BE2C (cell line): ENCODE measurements at regions not wholly inside any gene's neighbourhood (a gene's known extent, or its start where the extent isn't known, plus 50 kb on each side); places are given as distances from the start of the nearest gene placed in this dataset.

ENCODE experiments used
- DNase-seq: peaks from one replicate; pipeline ENCODE4 v3.0.0-alpha.2; 2020
- H3K27me3 ChIP-seq: fragments of 250-450 bp; sonication (Bioruptor Pico); 2 replicates; pipeline ENCODE4 v1.5.1; 2020; ENCODE audit warnings: mild to moderate bottlenecking
- H3K36me3 ChIP-seq: fragments of 250-450 bp; sonication (Bioruptor Pico); 2 replicates; pipeline ENCODE4 v1.5.1; 2020; ENCODE audit warnings: mild to moderate bottlenecking
- H3K4me1 ChIP-seq: fragments of 250-450 bp; sonication (Bioruptor Pico); 2 replicates; pipeline ENCODE4 v1.5.1; 2020
- H3K4me3 ChIP-seq: 2 replicates; pipeline ENCODE4 v1.5.1; 2011; ENCODE audit warnings: low read depth, low read length
- H3K9me3 ChIP-seq: fragments of 250-450 bp; sonication (Bioruptor Pico); 2 replicates; pipeline ENCODE4 v1.5.1; 2020
- TF ChIP-seq, protein P1 (sequence below): IDR thresholded peaks from 2 replicates; pipeline ENCODE4 v1.5.1; 2012; ENCODE audit warnings: mild to moderate bottlenecking, low read depth, low read length

DNA sequence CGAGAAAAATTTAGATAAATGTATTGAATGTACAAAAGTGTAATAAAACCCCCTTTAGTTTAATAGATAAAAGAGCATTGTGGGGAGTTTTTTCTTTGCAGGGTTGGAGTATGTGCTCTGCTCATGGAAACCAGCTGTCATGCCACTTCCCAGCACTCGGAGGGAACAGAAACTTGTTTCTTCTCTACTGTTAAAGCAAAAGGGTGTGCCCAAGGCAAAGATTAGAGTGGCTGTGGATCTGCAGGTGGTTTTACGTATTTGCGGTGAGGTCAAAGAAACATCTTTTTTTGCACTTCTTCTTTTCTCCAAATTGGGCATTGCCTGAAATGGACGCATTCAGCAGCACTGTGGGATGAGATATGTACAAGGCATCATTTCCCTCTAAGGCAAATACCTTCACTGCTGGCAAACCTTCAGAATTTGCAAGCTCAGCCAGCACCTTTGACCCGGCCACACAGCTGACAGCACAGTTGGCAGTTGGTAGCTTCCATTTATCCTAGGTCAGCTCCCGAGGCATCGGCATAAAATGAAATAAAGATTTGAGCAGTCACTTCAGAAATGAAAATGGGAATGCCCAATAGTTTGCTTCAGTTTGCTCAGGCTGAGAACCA lies 178.4 kb upstream of the EYA4 start:
- DNase-seq, result no peak
- H3K36me3 ChIP-seq, result no peaks in the 10 kb centered on the region
- TF ChIP-seq, protein P1, sequence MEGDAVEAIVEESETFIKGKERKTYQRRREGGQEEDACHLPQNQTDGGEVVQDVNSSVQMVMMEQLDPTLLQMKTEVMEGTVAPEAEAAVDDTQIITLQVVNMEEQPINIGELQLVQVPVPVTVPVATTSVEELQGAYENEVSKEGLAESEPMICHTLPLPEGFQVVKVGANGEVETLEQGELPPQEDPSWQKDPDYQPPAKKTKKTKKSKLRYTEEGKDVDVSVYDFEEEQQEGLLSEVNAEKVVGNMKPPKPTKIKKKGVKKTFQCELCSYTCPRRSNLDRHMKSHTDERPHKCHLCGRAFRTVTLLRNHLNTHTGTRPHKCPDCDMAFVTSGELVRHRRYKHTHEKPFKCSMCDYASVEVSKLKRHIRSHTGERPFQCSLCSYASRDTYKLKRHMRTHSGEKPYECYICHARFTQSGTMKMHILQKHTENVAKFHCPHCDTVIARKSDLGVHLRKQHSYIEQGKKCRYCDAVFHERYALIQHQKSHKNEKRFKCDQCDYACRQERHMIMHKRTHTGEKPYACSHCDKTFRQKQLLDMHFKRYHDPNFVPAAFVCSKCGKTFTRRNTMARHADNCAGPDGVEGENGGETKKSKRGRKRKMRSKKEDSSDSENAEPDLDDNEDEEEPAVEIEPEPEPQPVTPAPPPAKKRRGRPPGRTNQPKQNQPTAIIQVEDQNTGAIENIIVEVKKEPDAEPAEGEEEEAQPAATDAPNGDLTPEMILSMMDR, result no peak
- no peaks in the 10 kb centered on the region for H3K4me1 ChIP-seq
- no peak overlapping the region for H3K4me3 ChIP-seq
- H3K9me3 ChIP-seq, result no peaks in the 10 kb centered on the region
- no peaks in the 10 kb centered on the region for H3K27me3 ChIP-seq

DNA sequence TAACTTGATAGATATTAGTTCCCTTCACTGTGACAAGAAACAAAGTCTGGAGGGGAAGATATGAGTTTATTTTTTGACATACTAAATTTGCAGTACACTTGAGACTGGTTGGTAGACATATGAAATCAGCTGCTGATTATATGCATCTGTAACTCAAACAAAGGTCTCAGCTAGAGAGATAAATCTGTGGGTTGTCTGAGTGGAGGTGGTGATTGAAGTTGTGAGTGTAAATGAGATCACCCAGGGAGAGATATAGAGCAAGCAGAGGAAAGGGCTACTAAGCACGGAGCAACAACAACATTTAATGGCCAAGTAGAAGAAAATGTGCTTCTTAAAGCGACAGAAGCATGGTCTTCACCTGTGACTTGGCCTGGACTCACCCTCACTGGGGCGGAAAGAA lies 173.2 kb upstream of the EYA4 start:
- H3K4me1 ChIP-seq, result no peaks in the 10 kb centered on the region
- DNase-seq, result no peak
- no peak overlapping the region for H3K4me3 ChIP-seq
- no peaks in the 10 kb centered on the region for H3K27me3 ChIP-seq
- no peaks in the 10 kb centered on the region for H3K9me3 ChIP-seq
- TF ChIP-seq, protein P1, result no peak
- H3K36me3 ChIP-seq, result no peaks in the 10 kb centered on the region

DNA sequence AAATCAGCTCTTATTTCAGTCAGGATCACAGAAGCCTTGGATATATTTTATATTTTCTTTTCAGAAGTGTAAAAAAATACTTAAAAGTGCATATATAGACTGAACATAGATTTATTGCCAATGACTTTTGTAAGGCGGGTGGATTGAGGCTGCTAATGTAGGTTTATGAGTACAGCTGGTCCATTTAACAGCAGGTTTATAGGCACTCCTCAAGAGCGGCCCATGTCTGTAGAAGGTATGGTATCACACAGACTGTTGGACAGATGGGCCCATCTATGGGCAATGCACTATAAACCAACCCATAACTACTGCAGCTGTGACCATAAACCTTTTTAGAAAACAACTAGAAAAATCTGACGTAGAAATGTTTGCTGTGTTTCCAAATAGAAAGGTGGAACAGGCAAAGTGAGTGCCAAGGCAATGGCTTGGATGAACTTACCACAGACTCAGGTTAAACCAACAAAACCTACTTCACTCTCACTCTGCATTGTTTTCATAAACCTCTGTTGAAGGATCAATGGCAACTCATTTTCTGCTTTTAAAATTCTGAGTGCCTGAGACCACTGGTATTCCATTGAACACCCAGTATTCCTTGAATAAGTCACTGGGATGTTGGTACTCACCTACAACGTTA lies 170.6 kb upstream of the EYA4 start:
- no peaks in the 10 kb centered on the region for H3K9me3 ChIP-seq
- H3K27me3 ChIP-seq, result no peaks in the 10 kb centered on the region
- no peak for DNase-seq
- no peak overlapping the region for H3K4me3 ChIP-seq
- H3K36me3 ChIP-seq, result no peaks in the 10 kb centered on the region
- TF ChIP-seq, protein P1, result no peak
- no peaks in the 10 kb centered on the region for H3K4me1 ChIP-seq

DNA sequence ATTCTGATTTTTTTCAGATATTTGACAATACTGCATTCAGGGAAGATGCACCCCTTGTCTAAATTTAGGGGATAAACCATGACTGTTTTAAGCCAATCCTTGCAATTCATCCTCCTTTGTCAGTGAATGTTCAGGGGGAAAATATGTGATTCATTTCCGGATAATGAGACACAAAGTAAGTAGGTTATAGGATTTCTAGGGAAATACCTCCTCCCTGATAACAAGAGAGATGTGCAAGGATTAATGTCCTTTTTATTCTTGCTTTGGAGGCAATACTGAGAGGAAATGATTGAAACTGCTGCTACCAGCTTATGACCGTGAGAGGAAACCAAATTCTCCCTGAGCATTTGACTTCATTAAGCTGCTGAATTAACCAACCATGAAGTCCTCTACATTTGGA lies 161.3 kb upstream of the EYA4 start:
- no peaks in the 10 kb centered on the region for H3K4me1 ChIP-seq
- H3K27me3 ChIP-seq, result no peaks in the 10 kb centered on the region
- no peak overlapping the region for H3K4me3 ChIP-seq
- no peak for DNase-seq
- no peaks in the 10 kb centered on the region for H3K36me3 ChIP-seq
- TF ChIP-seq, protein P1, result no peak
- no peaks in the 10 kb centered on the region for H3K9me3 ChIP-seq

DNA sequence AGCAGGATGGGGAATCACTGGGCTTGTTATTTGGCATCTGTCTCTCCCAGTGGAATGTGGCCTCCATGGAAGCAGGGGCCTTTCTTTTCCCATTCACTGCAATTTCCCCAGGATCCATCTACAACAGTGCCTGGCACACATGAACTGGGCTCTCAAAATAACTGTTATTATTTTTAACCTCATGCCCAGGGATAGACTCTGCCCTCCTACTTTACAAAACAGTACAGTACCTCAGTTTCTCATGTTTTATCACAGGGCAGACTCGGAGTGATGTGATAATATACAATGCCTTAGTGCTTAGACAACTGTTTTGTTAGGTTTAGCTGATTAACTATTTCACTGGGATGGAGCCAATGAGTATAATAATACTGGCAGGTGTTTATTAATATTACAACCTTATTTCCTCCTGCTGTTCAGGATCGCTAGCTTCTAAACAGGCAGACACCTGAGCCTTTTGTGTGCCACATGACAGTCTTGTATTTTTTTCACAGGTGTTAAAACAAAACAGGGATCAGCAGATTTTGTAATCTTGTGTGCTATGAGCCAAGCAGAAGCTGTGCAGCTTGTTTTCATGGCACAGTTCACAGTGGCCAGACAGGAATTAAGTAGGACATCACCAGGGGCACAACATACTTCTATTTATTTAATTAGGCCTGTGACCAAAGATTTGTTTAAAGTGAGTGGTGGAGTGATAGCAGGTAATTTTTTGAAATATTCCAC lies 157.7 kb upstream of the EYA4 start:
- TF ChIP-seq, protein P1, result no peak
- Histone ChIP-seq H3K4me1 (no peaks in the 10 kb centered on the region), H3K9me3 (no peaks in the 10 kb centered on the region), H3K4me3 (no peak overlapping the region), H3K36me3 (no peaks in the 10 kb centered on the region), H3K27me3 (no peaks in the 10 kb centered on the region)
- DNase-seq, result no peak

DNA sequence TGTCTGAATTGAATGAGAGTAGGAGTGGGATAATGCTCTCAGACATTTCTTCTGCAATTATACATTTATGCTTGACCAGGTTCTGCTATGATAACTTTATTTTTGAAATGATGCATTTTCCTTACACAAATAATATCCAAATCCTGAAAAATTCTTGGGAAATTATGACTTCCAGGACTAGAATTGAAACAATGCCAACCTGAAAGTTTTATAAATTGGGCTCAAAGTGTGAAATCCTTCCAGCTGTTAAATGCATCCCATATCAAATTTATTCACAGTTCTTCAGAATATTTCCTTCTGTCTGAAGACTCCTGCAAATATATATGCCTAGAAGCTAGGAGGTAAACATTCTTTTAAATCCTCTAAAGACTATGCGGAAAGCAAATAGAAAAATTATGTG lies 155.7 kb upstream of the EYA4 start:
- Histone ChIP-seq H3K4me1 (no peaks in the 10 kb centered on the region), H3K4me3 (no peak overlapping the region), H3K36me3 (no peaks in the 10 kb centered on the region), H3K27me3 (no peaks in the 10 kb centered on the region), H3K9me3 (no peaks in the 10 kb centered on the region)
- DNase-seq, result no peak
- TF ChIP-seq, protein P1, result no peak
